ENCODE measurements at regions not wholly inside any gene's neighbourhood (a gene's known extent, or its start where the extent isn't known, plus 50 kb on each side); places are given as distances from the start of the nearest gene placed in this dataset.
"Not testable (repeated sequence)": the region's sequence is repeated elsewhere in the genome, so short reads cannot be mapped to it uniquely, and the experiment has no call there.

DNA sequence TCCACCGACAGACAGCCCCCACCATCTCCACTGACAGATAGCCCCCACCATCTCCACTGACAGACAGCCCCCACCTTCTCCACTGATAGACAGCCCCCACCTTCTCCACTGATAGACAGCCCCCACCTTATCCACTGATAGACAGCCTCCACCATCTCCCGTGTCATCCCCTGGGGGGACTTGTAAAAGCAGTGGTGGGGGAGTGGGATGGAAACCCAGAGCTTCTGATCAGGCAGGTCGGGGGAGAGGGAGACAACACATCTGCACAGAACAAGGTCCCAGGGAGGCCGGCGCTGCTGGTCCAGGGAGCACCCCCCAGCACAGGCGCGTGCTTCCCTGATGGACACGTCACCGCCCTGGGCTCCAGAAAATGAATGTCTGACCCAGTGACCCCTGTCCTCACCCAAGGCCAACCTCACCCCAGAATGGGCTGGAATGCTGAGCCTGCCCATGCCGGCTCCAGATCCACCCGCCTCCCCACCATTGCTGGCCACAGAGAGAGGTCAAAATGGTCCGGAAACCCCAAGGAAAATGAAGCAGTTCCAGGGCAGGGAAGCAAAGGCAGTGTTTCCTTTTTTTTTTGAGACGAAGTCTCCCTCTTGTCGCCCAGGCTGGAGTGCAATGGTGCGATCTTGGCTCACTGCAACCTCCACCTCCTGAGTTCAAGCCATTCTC is 91.6 kb upstream of the METTL9 start:
- not testable (repeated sequence) for TF ChIP-seq POLR2A (IDR thresholded peaks at IDR 0.05)
- TF ChIP-seq, protein P1, sequence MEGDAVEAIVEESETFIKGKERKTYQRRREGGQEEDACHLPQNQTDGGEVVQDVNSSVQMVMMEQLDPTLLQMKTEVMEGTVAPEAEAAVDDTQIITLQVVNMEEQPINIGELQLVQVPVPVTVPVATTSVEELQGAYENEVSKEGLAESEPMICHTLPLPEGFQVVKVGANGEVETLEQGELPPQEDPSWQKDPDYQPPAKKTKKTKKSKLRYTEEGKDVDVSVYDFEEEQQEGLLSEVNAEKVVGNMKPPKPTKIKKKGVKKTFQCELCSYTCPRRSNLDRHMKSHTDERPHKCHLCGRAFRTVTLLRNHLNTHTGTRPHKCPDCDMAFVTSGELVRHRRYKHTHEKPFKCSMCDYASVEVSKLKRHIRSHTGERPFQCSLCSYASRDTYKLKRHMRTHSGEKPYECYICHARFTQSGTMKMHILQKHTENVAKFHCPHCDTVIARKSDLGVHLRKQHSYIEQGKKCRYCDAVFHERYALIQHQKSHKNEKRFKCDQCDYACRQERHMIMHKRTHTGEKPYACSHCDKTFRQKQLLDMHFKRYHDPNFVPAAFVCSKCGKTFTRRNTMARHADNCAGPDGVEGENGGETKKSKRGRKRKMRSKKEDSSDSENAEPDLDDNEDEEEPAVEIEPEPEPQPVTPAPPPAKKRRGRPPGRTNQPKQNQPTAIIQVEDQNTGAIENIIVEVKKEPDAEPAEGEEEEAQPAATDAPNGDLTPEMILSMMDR (IDR thresholded peaks at IDR 0.05) = not testable (repeated sequence)

Data from testis (tissue), 2 donors.